GM18951 (cell line): ENCODE measurements at regions not wholly inside any gene's neighbourhood (a gene's known extent, or its start where the extent isn't known, plus 50 kb on each side); places are given as distances from the start of the nearest gene placed in this dataset.
"Not testable (repeated sequence)": the region's sequence is repeated elsewhere in the genome, so short reads cannot be mapped to it uniquely, and the experiment has no call there.

Experiments
- POLR2A ChIP-seq: IDR thresholded peaks from 4 replicates; pipeline ENCODE4 v1.6.1; 2011; ENCODE audit warnings: mild to moderate bottlenecking; ENCODE audit not compliant: insufficient read length, insufficient read depth; ENCODE audit errors: extremely low read depth
- in situ Hi-C: fragments of 300-500 bp; cut with MboI; formaldehyde crosslinking; loops from one replicate; pipeline ENCODE4 v1.12.0; 2022; ENCODE audit warnings: low sequenced_read_pairs, mixed read lengths, inconsistent platforms; ENCODE audit not compliant: unreplicated experiment

GRCh38 chr18:1078301-1078700 lies 173.6 kb downstream of the ADCYAP1 start:
- TF ChIP-seq POLR2A = no peak
- in situ Hi-C loops = no loop called here

GRCh38 chr18:1083675-1084074 lies 179.0 kb downstream of the ADCYAP1 start:
- in situ Hi-C loops = not testable (repeated sequence)

GRCh38 chr18:1090758-1091157 lies 186.1 kb downstream of the ADCYAP1 start:
- no peak for TF ChIP-seq POLR2A
- in situ Hi-C loops = no loop called here

- in situ Hi-C loops = no loop called here
- TF ChIP-seq POLR2A = no peak
Measured at GRCh38 chr18:1092228-1092627, 187.6 kb downstream of the ADCYAP1 start.

- TF ChIP-seq POLR2A = no peak
- in situ Hi-C loops = no loop called here
Measured at GRCh38 chr18:1094409-1094808, 189.7 kb downstream of the ADCYAP1 start.

GRCh38 chr18:1097991-1098735 lies 193.5 kb downstream of the ADCYAP1 start:
- in situ Hi-C loops = not testable (repeated sequence)

GRCh38 chr18:1102848-1103247 lies 198.2 kb downstream of the ADCYAP1 start:
- TF ChIP-seq POLR2A = no peak
- in situ Hi-C loops = no loop called here

- in situ Hi-C loops = no loop called here
- no peak for TF ChIP-seq POLR2A
Measured at GRCh38 chr18:1103537-1103936, 198.9 kb downstream of the ADCYAP1 start.

- in situ Hi-C loops = no loop called here
- TF ChIP-seq POLR2A = no peak
Measured at GRCh38 chr18:1104181-1104881, 199.7 kb downstream of the ADCYAP1 start.

GRCh38 chr18:1124495-1124894 lies 219.8 kb downstream of the ADCYAP1 start:
- no peak for TF ChIP-seq POLR2A
- in situ Hi-C loops = no loop called here

GRCh38 chr18:1133541-1133940 lies 228.9 kb downstream of the ADCYAP1 start:
- no peak for TF ChIP-seq POLR2A
- in situ Hi-C loops = no loop called here

- in situ Hi-C loops = no loop called here
- TF ChIP-seq POLR2A = no peak
Measured at GRCh38 chr18:1147730-1148129, 243.1 kb downstream of the ADCYAP1 start.

- in situ Hi-C loops = no loop called here
- no peak for TF ChIP-seq POLR2A
Measured at GRCh38 chr18:1149709-1150108, 245.0 kb downstream of the ADCYAP1 start.

GRCh38 chr18:1150344-1150743 lies 245.7 kb downstream of the ADCYAP1 start:
- in situ Hi-C loops = no loop called here
- no peak for TF ChIP-seq POLR2A

GRCh38 chr18:1152958-1153357 lies 248.3 kb downstream of the ADCYAP1 start:
- in situ Hi-C loops = not testable (repeated sequence)

- no peak for TF ChIP-seq POLR2A
- in situ Hi-C loops = no loop called here
Measured at GRCh38 chr18:1173593-1173992, 268.9 kb downstream of the ADCYAP1 start.
